ENCODE measurements at regions not wholly inside any gene's neighbourhood (a gene's known extent, or its start where the extent isn't known, plus 50 kb on each side); places are given as distances from the start of the nearest gene placed in this dataset.

GRCh38 chr3:43917361-43917760 is 226.6 kb downstream of the ABHD5 start:
- Mint-ChIP-seq H3K4me1 (peaks cover 11% of the 10 kb centered on the region), H3K27me3 (peaks cover 45% of the 10 kb centered on the region), H3K27ac (no peak overlapping the region), H3K36me3 (no peaks in the 10 kb centered on the region), H3K4me3 (no peak overlapping the region), H3K9me3 (no peaks in the 10 kb centered on the region)
- no peak for ATAC-seq

GRCh38 chr3:43919029-43919428 is 228.3 kb downstream of the ABHD5 start:
- ATAC-seq: no peak
- Mint-ChIP-seq H3K36me3 (no peaks in the 10 kb centered on the region), H3K4me1 (peaks cover 13% of the 10 kb centered on the region), H3K27ac (no peak overlapping the region), H3K27me3 (peaks cover 62% of the 10 kb centered on the region), H3K9me3 (no peaks in the 10 kb centered on the region), H3K4me3 (no peak overlapping the region)

GRCh38 chr3:43921056-43921648 is 230.4 kb downstream of the ABHD5 start:
- Mint-ChIP-seq H3K9me3 (no peaks in the 10 kb centered on the region), H3K27ac (no peak overlapping the region), H3K27me3 (peaks cover 63% of the 10 kb centered on the region), H3K4me1 (peaks cover 11% of the 10 kb centered on the region), H3K4me3 (no peak overlapping the region), H3K36me3 (no peaks in the 10 kb centered on the region)
- ATAC-seq: no peak

- Mint-ChIP-seq H3K4me1 (peaks cover 11% of the 10 kb centered on the region), H3K9me3 (no peaks in the 10 kb centered on the region), H3K4me3 (no peak overlapping the region), H3K36me3 (no peaks in the 10 kb centered on the region), H3K27me3 (peaks cover 63% of the 10 kb centered on the region), H3K27ac (no peak overlapping the region)
- ATAC-seq: no peak
These were observed 231.6 kb downstream of the ABHD5 start for GRCh38 chr3:43922374-43922773.

- no peak overlapping the region for H3K4me3 Mint-ChIP-seq
- H3K27ac Mint-ChIP-seq: no peak overlapping the region
- ATAC-seq: no peak
- peaks cover 56% of the 10 kb centered on the region for H3K27me3 Mint-ChIP-seq
- peaks cover 11% of the 10 kb centered on the region for H3K4me1 Mint-ChIP-seq
- H3K9me3 Mint-ChIP-seq: no peaks in the 10 kb centered on the region
- no peaks in the 10 kb centered on the region for H3K36me3 Mint-ChIP-seq
These were observed 232.6 kb downstream of the ABHD5 start for GRCh38 chr3:43923104-43923882.

GRCh38 chr3:43926055-43926454 is 235.3 kb downstream of the ABHD5 start:
- H3K27ac Mint-ChIP-seq: no peak overlapping the region
- H3K36me3 Mint-ChIP-seq: no peaks in the 10 kb centered on the region
- H3K4me1 Mint-ChIP-seq: peaks cover 11% of the 10 kb centered on the region
- peaks cover 40% of the 10 kb centered on the region for H3K27me3 Mint-ChIP-seq
- no peaks in the 10 kb centered on the region for H3K9me3 Mint-ChIP-seq
- H3K4me3 Mint-ChIP-seq: no peak overlapping the region
- no peak for ATAC-seq

GRCh38 chr3:43932921-43933320 is 242.2 kb downstream of the ABHD5 start:
- no peak overlapping the region for H3K27ac Mint-ChIP-seq
- no peak for ATAC-seq
- H3K36me3 Mint-ChIP-seq: no peaks in the 10 kb centered on the region
- H3K4me3 Mint-ChIP-seq: no peak overlapping the region
- peaks cover 12% of the 10 kb centered on the region for H3K9me3 Mint-ChIP-seq
- H3K4me1 Mint-ChIP-seq: no peaks in the 10 kb centered on the region
- peaks cover 10% of the 10 kb centered on the region for H3K27me3 Mint-ChIP-seq

- Mint-ChIP-seq H3K4me3 (no peak overlapping the region), H3K9me3 (no peaks in the 10 kb centered on the region), H3K27ac (no peak overlapping the region), H3K4me1 (peaks cover 16% of the 10 kb centered on the region), H3K36me3 (no peaks in the 10 kb centered on the region), H3K27me3 (peaks cover 45% of the 10 kb centered on the region)
- ATAC-seq: no peak
These were observed 257.3 kb downstream of the ABHD5 start for GRCh38 chr3:43948013-43948412.

- ATAC-seq: peak; percentile 73
These were observed 258.9 kb downstream of the ABHD5 start for GRCh38 chr3:43949594-43949993.

GRCh38 chr3:43950775-43951174 is 260.0 kb downstream of the ABHD5 start:
- peaks cover 46% of the 10 kb centered on the region for H3K27me3 Mint-ChIP-seq
- H3K36me3 Mint-ChIP-seq: no peaks in the 10 kb centered on the region
- no peak overlapping the region for H3K4me3 Mint-ChIP-seq
- H3K4me1 Mint-ChIP-seq: peaks cover 25% of the 10 kb centered on the region
- H3K27ac Mint-ChIP-seq: no peak overlapping the region
- no peak for ATAC-seq
- no peaks in the 10 kb centered on the region for H3K9me3 Mint-ChIP-seq

More at GRCh38 chr3:43949594-43949993, 258.9 kb downstream of the ABHD5 start:
- no peaks in the 10 kb centered on the region for H3K36me3 Mint-ChIP-seq
- no peak overlapping the region for H3K4me3 Mint-ChIP-seq
- H3K4me1 Mint-ChIP-seq: peaks cover 25% of the 10 kb centered on the region
- H3K27ac Mint-ChIP-seq: no peak overlapping the region
- peaks cover 43% of the 10 kb centered on the region for H3K27me3 Mint-ChIP-seq
- no peaks in the 10 kb centered on the region for H3K9me3 Mint-ChIP-seq

- H3K27ac Mint-ChIP-seq: no peak overlapping the region
- ATAC-seq: no peak
- no peaks in the 10 kb centered on the region for H3K9me3 Mint-ChIP-seq
- no peaks in the 10 kb centered on the region for H3K36me3 Mint-ChIP-seq
- no peak overlapping the region for H3K4me3 Mint-ChIP-seq
- peaks cover 47% of the 10 kb centered on the region for H3K27me3 Mint-ChIP-seq
- H3K4me1 Mint-ChIP-seq: peaks cover 30% of the 10 kb centered on the region
These were observed 261.1 kb downstream of the ABHD5 start for GRCh38 chr3:43951813-43952212.

- Mint-ChIP-seq H3K36me3 (no peaks in the 10 kb centered on the region), H3K9me3 (no peaks in the 10 kb centered on the region), H3K27me3 (peaks cover 42% of the 10 kb centered on the region), H3K4me3 (no peak overlapping the region), H3K27ac (no peak overlapping the region), H3K4me1 (peaks cover 34% of the 10 kb centered on the region)
- no peak for ATAC-seq
These were observed 262.6 kb downstream of the ABHD5 start for GRCh38 chr3:43953380-43953779.

- Mint-ChIP-seq H3K27me3 (peaks cover 40% of the 10 kb centered on the region), H3K36me3 (no peaks in the 10 kb centered on the region)
These were observed 263.3 kb downstream of the ABHD5 start for GRCh38 chr3:43953814-43954692.

GRCh38 chr3:43956945-43957344 is 266.2 kb downstream of the ABHD5 start:
- Mint-ChIP-seq H3K4me3 (no peak overlapping the region), H3K27me3 (peaks cover 30% of the 10 kb centered on the region), H3K36me3 (no peaks in the 10 kb centered on the region), H3K27ac (no peak overlapping the region), H3K9me3 (no peaks in the 10 kb centered on the region), H3K4me1 (peaks cover 28% of the 10 kb centered on the region)
- ATAC-seq: no peak

More at GRCh38 chr3:43953814-43954692, 263.3 kb downstream of the ABHD5 start:
- Mint-ChIP-seq H3K27ac (no peak overlapping the region), H3K4me1 (peaks cover 31% of the 10 kb centered on the region), H3K4me3 (no peak overlapping the region), H3K9me3 (no peaks in the 10 kb centered on the region)
- peak; percentile 65 for ATAC-seq

GRCh38 chr3:43957553-43957952 is 266.8 kb downstream of the ABHD5 start:
- Mint-ChIP-seq H3K9me3 (no peaks in the 10 kb centered on the region), H3K4me3 (no peak overlapping the region), H3K27ac (no peak overlapping the region), H3K36me3 (no peaks in the 10 kb centered on the region), H3K4me1 (peaks cover 28% of the 10 kb centered on the region), H3K27me3 (peaks cover 30% of the 10 kb centered on the region)
- ATAC-seq: no peak
